IPS DF 4.7 (cell line): ENCODE measurements at regions not wholly inside any gene's neighbourhood (a gene's known extent, or its start where the extent isn't known, plus 50 kb on each side); places are given as distances from the start of the nearest gene placed in this dataset.

Experiments
- DNase-seq: peaks from one replicate; pipeline ENCODE4 v3.0.0-alpha.2; 2013; ENCODE audit warnings: low spot score; ENCODE audit errors: extremely low read depth

DNA sequence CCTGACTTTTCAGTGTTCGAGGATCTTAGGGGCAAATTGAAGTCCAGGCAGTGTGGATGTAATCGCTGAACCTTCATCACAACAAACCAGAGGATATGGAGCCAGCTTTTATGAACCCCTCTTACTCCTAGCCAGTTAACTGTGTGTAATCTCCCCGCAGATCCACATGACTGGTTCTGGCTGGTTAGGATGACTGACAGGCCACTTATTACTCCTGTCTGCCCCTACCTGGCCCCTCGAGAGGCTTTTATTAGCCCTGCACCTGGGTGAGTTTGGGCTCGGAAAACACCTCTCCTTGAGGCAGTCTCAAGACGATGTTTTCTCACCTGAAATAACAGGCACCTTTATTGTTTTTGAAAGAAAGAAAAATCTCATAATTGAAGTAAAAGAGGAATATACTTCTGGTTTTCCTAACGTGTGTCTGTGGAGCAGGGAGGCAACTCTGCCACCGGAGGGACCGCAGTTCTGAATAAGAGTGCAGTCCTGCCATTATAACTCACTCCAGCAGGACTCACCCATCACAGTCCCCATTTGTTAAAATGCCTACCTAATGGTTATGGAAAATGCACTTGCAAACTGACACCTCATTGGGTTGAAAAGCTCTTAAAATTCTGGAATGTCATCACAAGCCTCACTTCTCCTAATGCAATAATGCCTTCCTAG is 291.9 kb upstream of the N4BP1 start:
- no peak for DNase-seq

DNA sequence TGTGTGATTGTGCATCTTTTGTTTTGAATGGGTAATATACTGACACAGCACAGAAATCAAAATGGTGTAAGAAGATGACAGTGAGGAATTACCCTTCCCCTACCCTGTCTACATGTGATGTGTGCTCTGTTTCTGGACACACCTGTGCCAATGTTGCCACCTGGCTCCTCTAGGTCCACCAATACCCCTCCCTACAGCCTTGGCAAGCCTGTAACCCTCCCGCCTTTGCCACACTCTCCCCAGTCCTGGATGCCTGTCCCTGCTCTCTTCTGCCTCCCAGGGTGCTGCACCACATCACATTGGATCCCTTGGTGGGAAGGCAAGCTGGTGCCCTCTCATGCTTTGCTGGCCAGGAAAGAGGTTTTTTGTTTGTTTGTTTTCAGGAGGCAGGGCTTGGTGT is 289.5 kb upstream of the N4BP1 start:
- no peak for DNase-seq

DNA sequence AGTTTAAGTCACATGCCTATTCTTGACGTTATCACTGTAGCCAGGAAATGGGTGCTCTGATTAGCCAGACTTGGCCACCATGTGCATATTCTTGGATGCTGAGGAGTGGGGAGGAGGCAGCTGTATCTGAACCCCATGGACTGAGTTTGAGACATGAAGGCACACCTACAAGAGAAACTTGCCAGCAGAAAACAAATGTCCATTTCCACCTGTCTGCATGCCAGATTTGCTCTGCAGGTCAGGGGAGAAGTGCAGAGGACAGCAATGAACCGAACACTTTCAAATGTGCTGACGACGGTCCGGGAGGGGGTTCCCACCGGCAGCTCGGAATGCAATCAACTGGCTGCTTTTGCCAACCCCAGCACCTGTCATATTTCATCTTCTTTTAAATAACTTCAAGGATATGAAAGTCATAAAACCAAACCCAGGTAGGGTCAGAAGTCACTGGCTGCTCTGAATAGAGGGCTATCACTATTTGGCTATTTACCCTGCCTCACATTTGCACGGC is 287.8 kb upstream of the N4BP1 start:
- DNase-seq = no peak

DNA sequence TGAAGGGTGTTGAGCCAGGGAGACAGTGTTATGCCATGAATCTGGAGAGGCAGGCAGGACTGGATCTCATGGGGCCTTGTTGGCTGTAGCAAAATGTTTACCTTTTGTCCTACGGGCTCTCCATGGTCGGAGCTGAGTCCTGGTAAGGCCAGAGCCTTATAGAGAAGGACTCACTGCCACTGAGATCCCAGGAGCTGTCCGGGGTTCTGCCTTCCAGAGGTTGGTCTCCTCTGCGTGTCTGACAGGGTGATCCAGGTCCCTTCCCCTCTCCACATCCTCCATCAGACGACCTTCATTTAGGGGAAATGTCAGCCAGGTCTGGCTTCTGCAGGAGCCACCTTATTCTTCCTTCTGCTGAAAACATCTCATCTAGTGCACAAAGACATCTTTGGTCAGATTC is 285.2 kb upstream of the N4BP1 start:
- DNase-seq = no peak

DNA sequence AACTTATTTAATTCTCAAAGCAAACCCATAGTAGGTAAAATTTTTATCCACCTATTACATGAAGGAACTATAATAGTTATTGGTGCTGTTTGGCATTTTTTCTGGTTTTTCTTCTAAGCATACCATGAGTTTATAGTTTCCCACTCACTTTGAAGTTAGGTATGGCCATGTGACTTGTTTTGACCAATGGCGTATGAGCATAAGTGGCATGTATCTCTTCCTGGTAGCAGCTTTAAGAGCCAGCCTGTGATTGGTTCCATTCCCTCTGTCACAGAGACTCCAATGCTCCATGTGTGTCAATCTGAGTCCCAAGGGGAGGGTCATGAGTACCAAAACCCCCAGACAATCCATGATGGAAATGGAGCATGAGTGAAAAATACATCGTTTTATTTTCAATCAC is 282.9 kb upstream of the N4BP1 start:
- DNase-seq = no peak

DNA sequence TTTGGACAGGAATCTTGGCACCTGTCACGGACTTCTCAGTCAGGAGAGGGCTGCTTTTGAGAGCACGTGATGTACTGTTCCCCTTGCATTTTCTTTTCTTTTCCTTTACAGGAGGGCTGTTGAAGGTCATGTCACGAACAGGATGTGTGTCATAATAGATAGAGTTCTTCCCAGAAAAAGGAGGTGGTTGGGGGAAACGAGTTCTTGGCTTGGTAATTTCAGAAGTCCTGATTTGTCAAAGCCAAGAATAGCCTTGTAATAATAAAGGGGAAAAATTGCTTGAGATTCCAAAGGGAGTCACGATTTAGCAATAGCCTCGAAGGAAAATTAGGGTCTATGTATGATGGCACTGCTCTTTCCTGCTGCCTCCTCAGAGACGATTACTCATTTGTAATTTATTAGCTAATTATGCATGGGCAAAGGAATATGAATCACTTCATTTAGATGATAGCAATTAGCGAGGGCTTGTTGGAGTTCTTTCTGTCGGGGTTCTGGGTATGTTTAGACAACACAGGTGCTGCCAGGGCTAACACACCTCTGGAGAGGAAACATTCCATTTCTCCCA is 277.7 kb upstream of the N4BP1 start:
- no peak for DNase-seq

DNA sequence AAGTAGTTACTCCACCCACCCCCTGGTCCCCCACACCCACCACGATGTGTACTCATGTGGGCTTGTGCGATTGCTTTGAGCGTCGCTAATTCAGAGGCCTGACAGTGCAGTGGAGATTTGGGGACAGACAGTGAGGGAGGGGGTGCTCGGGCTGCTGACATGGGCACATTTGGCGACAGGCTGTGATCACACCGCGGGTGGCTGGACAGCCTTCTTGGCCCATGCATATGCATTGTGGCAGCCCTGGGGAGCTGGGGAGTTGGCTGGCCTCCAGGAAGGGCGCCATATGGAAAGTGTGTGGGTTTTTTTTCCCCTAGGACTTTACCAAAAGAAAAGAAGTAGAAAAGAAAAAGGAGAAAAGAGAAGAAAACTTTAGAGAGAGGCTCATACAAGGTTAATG is 275.5 kb upstream of the N4BP1 start:
- no peak for DNase-seq

DNA sequence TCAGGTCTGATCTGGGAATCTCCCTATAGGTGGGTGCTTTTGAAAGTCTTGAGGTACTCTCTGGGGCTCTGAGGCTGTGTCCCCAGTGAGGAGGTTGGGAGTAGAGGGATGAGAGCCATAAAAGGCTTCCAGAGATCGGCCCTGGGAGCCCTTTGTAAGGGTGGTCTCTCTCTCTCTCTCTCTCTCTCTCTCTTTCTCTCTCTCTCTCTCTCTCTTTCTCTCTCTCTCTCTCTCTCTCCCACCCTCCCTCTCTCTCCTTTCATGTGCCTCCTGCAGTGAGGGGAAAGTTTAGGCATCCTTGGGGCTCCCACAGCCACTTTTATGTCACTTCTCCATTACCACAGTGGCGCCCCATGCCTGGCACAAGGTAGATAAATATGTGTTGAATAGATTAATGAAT is 271.3 kb upstream of the N4BP1 start:
- no peak for DNase-seq

DNA sequence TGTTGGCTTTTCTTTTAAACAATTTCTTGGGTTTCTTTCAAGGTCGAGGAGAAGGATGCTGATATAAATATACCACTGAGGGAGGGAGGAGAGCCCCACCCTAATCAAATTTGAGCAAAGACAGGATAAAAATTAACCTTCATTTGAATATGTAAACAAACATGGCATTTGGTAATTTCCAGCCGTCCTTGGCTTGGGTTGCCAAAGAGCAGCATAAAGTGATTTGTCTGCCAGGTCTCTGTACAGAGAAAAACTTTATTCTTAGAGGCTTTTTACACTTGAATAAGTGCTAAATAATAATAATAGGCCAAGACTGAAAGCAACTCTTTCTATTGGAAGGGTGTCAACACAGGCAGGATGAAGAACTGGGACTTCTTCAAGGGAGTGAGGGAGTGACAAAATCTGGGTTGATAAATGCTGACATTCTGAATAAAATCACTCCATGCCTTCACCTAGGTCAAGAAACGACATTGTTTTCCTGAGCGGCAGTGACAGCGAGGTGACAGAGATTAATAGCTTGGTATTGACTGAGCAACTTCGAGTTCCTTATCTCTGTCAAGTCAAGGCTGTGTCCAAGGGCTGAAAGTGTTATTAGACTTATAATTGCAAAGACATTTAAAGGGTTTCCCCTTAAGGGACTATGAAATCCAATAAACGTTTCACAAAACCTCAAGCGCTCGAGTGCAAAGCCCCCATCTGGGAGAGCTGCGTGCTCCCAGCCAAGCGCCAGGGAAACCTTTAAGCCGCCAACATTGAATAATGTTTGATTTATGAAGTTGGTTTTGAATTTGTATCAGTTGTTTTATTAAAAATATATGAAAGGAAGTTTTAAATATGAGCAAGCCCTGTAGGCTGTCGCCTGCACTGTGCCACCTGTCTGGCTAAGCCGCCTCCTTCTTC is 269.5 kb upstream of the N4BP1 start:
- DNase-seq = no peak

DNA sequence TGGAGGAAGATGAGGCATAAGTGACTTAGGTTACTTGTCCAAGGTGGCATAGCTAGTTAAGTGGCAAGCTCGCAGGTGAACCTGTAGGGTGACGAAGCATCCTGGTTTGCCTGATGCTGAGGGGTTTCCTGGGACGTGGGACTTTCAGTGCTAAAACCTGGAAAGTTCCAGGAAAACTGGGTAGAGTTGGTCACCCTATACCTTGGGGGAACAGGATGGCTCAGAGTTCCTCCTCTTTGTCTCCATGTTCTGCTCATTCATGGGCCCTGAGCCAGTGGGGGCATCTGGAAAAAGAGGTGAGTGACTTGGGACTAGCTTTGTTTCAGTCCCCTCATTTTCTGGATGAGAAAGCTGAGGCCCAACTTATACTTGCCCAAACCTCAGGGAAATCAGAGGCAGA is 268.0 kb upstream of the N4BP1 start:
- no peak for DNase-seq

DNA sequence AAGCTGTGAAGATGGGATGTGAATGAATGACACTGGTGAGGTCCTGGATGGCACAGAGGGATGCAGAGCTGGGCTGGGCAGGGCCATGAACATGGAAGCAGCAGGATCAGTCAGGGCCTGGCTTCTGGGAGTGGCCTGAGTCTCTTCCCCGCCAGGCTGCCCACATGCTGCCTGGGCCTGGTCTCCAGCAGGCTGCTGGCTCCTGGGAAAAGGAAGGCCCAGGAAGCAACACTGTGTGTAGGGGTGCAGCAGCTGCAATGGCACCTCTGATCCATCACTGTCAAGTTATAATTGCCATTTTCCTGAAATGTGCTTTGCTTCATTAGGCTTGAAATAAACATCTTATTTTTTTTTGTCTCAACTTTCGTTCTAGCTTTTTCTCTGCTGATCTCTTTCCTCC is 260.2 kb upstream of the N4BP1 start:
- DNase-seq = no peak

DNA sequence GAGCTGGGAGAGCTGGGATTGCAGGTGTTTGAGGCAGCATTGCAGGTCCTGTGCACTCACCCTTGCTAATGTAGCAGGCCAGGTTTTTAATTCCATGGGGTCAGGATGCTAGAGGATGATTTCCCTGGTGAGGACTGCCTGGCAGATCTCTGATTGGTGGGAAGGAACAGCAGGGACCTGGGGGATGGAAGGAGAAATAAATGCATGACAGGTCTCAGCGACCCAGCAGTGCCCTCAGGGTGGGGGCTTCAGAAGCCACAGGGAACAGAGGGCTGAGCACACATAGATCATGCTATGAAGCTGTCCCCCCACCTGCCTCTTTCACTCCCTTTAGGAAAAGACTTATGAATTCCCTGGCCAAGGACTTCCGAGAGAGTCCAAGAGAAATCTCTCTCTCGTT is 255.5 kb upstream of the N4BP1 start:
- DNase-seq = no peak

DNA sequence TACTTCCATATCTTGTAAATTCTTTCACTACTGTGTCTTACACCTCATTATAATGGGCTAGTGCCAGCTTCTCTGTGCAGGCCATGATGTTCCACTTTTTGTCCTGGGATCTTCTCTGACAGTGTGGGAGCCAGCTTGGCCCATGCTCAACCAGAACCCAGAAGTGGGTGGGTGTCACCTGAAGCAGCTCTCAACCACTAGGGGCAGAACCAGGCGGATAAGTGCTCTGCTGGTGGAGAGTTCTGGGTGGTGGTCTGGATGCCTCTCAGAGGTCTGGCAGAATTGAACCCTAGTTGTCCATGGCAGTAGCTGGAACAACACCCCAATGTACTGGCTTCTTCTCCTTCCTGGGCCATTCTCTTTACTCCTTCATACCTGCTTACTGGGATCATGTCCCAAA is 254.1 kb upstream of the N4BP1 start:
- no peak for DNase-seq

DNA sequence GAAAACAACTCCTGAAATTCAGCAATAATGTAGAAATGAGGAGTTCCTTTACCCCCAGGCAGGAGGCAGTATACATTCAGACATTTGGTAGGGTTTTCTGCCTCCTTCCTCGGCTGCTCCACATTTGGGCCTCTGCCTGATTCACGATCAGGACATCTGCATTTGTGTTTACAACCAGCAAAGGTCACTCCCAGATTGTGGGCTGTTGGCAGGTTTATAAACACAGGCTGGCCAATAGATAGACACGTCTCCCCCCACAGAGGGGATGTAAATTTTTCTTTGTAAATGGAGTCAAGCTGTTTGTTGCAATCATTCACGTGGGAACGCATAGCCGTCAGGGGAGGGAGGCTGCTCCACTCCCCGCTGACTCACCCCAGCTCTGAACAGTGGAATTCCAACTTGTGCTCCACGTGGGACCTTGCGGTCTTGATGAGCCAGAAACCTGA is 252.1 kb upstream of the N4BP1 start:
- peak; percentile 7 for DNase-seq

DNA sequence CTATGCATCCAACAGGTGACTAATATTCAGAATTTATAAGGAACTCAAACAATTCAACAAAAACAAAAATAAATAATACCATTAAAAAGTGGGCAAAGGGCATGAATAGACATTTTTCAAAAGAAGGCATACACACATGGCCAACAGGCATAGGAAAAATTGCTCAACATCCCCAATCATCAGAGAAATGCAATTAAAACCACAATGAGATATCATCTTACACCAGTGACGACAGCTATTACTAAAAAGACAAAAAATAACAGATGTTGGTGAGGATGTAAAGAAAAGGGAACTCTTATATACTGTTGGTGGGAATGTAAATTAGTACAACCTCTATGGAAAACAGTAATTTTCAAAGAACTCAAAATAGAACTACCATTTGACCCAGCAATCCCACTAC is 250.4 kb upstream of the N4BP1 start:
- DNase-seq = no peak

DNA sequence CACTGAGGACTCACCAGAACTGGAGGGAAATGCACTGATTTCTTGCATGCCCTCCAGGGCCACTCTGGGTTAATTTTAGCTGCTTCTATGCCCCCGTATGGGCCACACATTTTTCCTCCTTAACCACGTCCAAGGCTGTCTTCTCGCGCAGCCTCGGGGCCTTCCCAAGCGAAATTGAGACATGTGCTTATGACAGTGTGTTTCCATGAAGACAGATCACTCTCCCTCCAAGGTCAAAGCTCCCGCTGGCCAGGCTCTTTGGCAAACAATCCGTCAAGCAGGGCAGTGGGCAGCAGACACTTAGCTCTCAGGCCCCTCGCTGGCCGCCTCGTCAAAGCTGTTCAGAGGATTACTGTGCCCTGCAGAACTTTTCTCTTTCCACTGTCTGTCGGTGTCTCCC is 243.0 kb upstream of the N4BP1 start:
- DNase-seq = no peak

DNA sequence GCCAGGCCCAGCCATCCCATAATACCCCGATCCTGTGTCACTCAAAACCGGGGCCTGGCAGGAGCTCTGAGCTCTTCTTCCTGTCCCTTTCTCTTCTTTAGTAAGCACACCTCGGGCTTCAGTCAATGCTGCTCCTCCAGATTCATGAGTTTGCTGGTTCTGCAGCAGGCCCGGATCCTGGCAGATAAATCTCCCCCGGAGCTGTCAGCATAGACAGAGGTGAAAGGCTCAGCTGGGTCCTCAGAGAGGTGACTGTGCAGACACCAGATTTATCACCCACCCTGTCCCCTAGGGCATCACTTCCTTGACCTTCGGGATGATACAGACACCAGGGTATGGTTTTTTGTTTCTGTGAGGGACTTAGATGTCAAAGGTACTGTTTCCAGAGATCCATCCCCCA is 242.5 kb upstream of the N4BP1 start:
- DNase-seq = no peak

DNA sequence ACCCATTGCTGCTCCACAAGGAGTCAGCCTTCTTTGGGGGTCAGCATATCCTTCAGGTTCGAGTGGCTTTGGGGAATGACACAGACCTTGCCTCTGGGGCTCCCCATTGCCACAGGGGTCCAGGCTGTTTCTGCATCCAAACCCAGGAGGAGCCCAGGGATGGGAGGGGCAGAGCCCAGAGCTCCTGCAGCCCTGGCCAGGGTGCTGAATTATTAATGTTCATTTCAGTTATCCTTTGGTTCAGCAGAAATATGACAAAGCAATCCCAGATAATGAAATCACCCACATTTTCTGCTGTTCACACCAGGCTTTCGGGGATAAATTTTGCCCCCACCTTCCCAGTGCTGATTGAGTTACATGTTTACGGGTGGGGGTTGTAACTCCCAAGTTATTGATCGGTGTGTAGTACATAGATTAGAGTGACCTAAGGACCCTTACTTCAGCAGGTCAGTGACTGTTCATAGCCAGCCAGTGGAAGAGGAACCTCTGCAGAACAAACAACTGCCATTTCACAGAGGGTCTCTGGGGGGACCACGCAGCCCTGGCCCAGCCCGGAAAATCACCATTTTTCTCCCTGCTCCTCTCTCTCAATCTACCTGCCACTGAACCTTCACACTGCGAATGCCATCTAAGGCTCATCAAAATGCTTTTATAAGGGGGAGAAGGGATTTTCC is 240.3 kb upstream of the N4BP1 start:
- no peak for DNase-seq

DNA sequence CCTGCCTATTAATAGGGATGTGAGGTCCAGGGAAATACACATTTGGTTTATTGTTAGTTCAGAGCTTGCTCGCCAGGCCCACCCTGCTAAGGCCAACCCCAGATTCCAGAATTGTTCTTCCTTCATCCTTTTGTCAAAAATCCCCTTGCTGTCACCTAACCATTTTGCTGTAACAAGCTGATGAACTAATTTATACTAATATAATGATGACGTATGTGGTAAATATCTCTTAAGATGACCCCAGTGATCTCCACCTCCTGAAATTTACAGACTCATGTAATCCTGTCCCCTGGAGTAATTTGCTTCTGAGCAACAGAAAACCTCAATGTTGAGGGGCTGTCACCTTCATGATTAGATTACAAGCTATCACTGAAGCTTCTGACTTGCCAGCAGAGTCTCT is 236.3 kb upstream of the N4BP1 start:
- DNase-seq = no peak

DNA sequence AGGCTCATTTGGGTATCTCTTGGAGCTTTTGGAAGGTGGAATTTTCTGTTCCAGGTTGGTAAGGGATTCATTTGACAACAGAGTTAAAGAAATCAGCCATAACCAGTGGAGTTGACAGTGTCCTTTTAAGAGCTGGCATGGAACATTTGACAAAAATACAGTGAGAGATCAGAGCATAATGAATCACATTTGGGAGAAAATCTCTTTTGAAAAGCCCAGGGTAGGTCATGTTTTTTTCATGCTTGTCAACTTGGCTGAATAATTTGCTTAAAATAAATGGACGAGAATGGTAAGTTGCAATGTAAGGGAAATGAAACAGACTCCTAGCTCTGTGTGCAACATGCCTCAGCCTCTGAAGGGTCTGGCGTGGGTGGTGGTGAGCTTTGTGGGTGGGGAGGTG is 235.3 kb upstream of the N4BP1 start:
- DNase-seq = no peak

DNA sequence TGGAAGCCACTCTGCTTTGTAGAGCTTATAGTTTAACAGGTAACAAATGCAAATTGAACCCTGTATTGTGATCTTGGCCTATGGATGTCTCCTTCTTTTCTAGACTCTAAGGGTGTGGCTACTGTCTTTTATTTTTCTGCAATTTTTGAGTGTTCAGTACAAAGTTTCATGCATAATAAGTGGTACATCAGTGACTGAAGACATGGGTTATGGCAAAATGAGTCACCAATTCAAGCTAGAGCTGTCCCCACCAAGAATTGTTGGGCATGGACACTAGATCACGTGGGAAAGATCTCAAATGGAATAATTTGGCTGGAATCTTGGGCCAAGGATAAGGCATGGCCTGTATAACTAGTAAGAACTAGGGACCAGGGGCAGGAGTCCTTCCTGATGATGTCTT is 228.4 kb upstream of the N4BP1 start:
- DNase-seq = no peak

DNA sequence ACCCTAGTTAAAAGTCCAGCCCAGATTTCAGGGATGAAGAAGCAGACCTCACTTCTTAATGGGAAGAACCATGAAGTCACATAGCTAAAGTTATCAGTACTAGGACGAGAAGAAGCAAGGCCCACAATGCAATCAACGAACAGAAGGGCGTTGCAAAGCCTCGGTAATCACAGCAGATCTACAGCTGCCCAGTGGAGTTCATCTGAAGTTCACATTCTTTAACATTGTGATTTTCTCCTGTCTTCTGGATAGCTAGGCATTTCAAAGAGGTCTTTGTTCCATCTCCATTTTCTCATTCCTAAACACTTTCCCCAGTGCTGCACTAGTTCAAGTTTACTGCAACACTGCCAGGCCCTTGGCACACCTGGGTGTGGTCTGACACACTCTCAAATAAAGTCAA is 226.7 kb upstream of the N4BP1 start:
- DNase-seq = no peak
